ENCODE measurements at regions not wholly inside any gene's neighbourhood (a gene's known extent, or its start where the extent isn't known, plus 50 kb on each side); places are given as distances from the start of the nearest gene placed in this dataset.

DNA sequence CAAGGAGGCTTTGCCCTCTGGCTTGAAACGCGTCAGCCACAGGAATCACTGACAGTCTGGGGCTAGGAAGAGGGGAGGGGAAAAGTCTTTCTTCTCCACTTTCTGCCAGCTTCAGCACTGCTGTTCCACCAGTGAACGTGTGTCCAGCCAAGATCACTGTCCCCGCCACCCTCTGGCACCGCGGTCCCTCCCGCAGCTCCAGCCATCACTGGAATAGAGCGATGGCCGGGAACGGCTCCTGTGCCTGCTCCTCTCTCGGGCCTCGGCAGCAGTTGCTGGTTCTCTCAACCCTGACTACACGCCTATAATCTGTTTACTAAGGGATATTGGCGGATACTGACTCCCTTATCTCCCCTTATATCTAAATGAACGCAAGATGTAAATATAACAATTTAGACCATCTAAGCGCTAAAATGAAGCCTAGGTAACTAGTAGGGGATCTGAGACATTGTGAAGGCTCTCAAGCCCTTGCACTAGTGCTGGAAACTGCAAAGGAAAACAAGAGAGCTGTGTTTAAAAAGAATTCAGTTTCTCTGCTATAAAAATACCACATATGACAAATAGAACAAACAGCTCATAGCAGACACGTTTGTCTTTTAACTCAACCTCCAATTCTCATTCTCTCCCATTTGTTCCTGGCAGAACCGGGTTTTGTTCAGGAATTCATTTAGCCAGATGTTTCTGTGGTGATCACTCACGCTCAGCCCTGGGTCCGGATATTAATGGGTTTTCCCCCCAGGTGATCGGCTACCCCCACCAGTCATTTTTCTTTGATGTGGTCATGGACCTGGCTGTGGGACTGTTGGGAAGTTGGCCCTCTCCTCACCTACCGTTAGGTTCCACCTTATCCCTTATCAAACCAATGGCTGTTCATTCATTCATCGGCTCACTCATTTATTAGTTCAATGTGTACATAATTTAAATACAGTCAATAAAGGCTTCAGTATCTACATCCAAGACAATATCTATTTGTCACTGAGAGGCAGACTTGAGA is 149.8 kb downstream of the MED10 start:
- ChIA-PET POLR2A (no interaction called here), CTCF (no interaction called here)
- Mint-ChIP-seq H3K27ac (no peak overlapping the region), H3K4me1 (no peaks in the 10 kb centered on the region), H3K36me3 (ENCODE audit: low read depth) (no peaks in the 10 kb centered on the region), H3K9me3 (no peaks in the 10 kb centered on the region), H3K4me3 (no peak overlapping the region), H3K27me3 (peaks cover 5% of the 10 kb centered on the region)
- TF ChIP-seq, protein P1, sequence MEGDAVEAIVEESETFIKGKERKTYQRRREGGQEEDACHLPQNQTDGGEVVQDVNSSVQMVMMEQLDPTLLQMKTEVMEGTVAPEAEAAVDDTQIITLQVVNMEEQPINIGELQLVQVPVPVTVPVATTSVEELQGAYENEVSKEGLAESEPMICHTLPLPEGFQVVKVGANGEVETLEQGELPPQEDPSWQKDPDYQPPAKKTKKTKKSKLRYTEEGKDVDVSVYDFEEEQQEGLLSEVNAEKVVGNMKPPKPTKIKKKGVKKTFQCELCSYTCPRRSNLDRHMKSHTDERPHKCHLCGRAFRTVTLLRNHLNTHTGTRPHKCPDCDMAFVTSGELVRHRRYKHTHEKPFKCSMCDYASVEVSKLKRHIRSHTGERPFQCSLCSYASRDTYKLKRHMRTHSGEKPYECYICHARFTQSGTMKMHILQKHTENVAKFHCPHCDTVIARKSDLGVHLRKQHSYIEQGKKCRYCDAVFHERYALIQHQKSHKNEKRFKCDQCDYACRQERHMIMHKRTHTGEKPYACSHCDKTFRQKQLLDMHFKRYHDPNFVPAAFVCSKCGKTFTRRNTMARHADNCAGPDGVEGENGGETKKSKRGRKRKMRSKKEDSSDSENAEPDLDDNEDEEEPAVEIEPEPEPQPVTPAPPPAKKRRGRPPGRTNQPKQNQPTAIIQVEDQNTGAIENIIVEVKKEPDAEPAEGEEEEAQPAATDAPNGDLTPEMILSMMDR (IDR thresholded peaks at IDR 0.05): no peak
- intact Hi-C loops (cut with micrococcal nuclease): no loop called here
- ATAC-seq (ENCODE audit: low read depth) (no peak), DNase-seq (no peak)

DNA sequence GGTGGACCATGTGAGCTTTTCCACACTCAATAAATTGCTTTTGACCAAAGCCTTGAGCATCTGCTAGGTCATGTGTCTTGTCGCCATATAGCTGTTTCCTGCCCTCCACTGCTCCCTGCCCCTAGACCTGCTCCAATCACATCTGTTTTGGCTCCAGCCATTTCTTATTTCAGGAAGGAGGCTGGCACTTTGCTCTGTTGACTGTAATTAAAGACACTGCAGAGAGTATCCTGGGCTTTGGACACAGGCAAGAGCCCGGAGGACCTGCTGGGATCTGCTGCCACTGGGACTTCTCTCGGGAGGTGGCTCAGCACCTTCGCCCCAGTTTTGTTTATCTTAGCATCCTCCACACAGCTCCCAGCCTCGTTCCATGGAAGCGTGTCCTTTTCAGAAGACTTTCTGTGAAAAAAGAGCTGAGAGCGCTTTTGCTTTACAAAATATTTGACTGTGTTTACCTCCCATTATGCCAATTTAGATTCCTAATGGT is 153.2 kb downstream of the MED10 start:
- H3K36me3 Mint-ChIP-seq (ENCODE audit: low read depth): no peaks in the 10 kb centered on the region
- ChIA-PET CTCF (no interaction called here), POLR2A (no interaction called here)

DNA sequence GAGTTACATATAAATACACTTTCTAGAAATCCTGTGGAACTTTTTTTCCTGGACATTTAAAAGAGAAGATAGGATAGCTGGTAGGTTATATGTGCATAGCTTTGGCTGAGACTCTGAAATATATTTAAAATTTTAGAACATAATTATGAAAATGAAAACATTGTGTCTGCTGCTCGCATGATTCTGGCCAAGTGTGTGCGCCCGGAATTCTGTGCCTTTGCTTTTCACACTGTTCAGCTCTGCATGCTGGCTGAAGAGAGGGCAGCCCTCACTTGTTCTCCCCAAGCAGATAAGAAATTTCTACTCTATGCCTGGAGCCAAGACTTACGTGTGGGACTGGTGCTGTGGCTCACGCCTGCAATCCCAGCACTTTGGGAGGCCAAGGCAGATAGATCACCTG is 153.9 kb downstream of the MED10 start:
- DNase-seq (no peak), ATAC-seq (ENCODE audit: low read depth) (no peak)
- peaks cover 2% of the 10 kb centered on the region for H3K27me3 Mint-ChIP-seq
- TF ChIP-seq, protein P1 (IDR thresholded peaks at IDR 0.05): no peak
- H3K36me3 Mint-ChIP-seq (ENCODE audit: low read depth): no peaks in the 10 kb centered on the region
- ChIA-PET CTCF (no interaction called here), POLR2A (no interaction called here)
- H3K9me3 Mint-ChIP-seq: no peaks in the 10 kb centered on the region
- intact Hi-C loops (cut with micrococcal nuclease): no loop called here
- H3K4me3 Mint-ChIP-seq: no peak overlapping the region
- no peak overlapping the region for H3K27ac Mint-ChIP-seq
- no peaks in the 10 kb centered on the region for H3K4me1 Mint-ChIP-seq

More for the DNA sequence above, 153.2 kb downstream of the MED10 start:
- intact Hi-C loops (cut with micrococcal nuclease): no loop called here
- no peak overlapping the region for H3K27ac Mint-ChIP-seq
- H3K9me3 Mint-ChIP-seq: no peaks in the 10 kb centered on the region
- no peak overlapping the region for H3K4me3 Mint-ChIP-seq
- ATAC-seq (ENCODE audit: low read depth): no peak
- H3K4me1 Mint-ChIP-seq: no peaks in the 10 kb centered on the region
- H3K27me3 Mint-ChIP-seq: peaks cover 2% of the 10 kb centered on the region
- DNase-seq: no peak
- TF ChIP-seq, protein P1 (IDR thresholded peaks at IDR 0.05): no peak

DNA sequence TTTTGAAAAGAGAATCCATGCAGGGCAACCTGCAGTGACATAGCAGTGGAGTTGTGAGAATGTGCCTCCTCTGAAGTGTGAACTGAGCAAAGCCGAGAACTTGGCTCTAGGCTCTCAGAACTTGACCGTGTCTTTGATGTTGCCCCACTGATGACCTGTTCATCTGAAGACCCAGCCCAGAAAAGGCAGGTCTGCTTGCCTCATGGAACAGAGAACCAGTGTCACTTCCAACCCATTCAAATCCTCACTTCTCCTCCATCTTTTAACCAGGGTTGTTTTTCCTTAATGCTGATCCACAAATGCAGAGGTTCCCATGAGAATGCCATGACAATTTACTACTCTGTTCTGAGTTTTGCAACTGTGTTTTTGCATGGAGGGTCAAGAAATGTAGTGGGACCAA is 155.4 kb downstream of the MED10 start:
- CTCF ChIA-PET: no interaction called here
- Mint-ChIP-seq H3K27me3 (peaks cover 2% of the 10 kb centered on the region), H3K36me3 (ENCODE audit: low read depth) (no peaks in the 10 kb centered on the region), H3K4me3 (no peak overlapping the region), H3K4me1 (no peaks in the 10 kb centered on the region), H3K9me3 (no peaks in the 10 kb centered on the region), H3K27ac (no peak overlapping the region)
- ATAC-seq (ENCODE audit: low read depth) (no peak), DNase-seq (no peak)
- TF ChIP-seq, protein P1 (IDR thresholded peaks at IDR 0.05): no peak
- intact Hi-C loops (cut with micrococcal nuclease): no loop called here
- POLR2A ChIA-PET: interaction anchor here (0.7 kb wide), 1 partner anchor 14 kb away, joined by 3 read pairs; no protein-coding TSS in a partner anchor

DNA sequence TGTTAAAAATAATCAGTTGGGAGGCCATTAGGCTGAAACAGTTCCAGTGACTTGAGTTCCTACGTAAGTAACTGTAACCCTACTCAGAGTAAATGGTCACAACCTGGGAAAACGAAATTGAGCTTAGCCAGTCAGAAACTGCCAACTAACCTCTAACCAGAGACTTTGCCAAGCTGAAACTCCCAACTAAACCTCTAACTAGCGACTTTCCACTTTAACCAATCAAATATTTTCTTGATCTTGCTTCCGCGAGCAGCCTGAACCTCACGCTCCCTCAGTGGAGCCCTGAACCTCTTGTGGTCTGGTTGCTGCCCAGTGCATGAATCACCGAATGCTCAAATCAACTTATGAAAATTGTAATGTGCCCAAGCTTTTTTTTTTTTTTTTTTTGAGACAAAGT is 156.2 kb downstream of the MED10 start:
- ATAC-seq (ENCODE audit: low read depth) (no peak), DNase-seq (no peak)
- intact Hi-C loops (cut with micrococcal nuclease): no loop called here
- Mint-ChIP-seq H3K4me1 (no peaks in the 10 kb centered on the region), H3K27me3 (no peaks in the 10 kb centered on the region), H3K36me3 (ENCODE audit: low read depth) (no peaks in the 10 kb centered on the region), H3K4me3 (no peak overlapping the region), H3K27ac (no peak overlapping the region), H3K9me3 (no peaks in the 10 kb centered on the region)
- ChIA-PET POLR2A (interaction anchor here (0.7 kb wide), 1 partner anchor 14 kb away, joined by 3 read pairs; no protein-coding TSS in a partner anchor), CTCF (no interaction called here)
- TF ChIP-seq, protein P1 (IDR thresholded peaks at IDR 0.05): no peak
